LNCAP (cell line): ENCODE measurements at regions not wholly inside any gene's neighbourhood (a gene's known extent, or its start where the extent isn't known, plus 50 kb on each side); places are given as distances from the start of the nearest gene placed in this dataset.

ENCODE experiments used
- CTCF ChIP-seq: fragments of 450-650 bp; IDR thresholded peaks from 2 replicates; pipeline ENCODE4 v1.5.1; 2017; ENCODE audit warnings: mild to moderate bottlenecking

DNA sequence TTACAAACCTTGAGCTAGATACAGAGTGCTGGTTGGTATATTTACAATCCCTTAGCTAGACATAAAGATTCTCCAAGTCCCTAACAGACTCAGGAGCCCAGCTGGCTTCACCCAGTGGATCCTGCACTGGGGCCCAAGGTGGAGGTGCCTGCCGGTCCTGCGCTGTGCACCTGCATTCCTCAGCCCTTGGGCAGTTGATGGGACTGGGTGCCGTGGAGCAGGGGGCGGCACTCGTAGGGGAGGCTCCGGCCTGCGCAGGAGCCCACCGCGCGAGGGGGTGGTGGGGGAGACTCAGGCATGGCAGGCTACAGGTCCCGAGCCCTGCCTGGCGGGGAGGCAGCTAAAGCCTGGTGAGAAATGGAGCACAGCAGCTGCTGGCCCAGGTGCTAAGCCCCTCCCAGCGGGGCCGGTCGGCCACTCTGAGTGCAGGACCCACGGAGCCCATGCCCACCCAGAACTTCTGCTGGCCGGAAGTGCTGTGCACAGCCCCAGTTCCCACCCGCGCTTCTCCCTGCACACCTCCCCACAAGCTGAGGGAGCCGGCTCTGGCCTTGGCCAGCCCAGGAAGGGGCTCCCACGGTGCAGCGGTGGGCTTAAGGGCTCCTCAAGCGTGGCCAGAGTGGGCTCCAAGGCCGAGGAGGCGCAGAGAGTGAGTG, 1464.7 kb downstream of the EFNA5 start:
- no peak for TF ChIP-seq CTCF

GRCh38 chr5:106202035-106202434, 1468.7 kb downstream of the EFNA5 start:
- no peak for TF ChIP-seq CTCF

DNA sequence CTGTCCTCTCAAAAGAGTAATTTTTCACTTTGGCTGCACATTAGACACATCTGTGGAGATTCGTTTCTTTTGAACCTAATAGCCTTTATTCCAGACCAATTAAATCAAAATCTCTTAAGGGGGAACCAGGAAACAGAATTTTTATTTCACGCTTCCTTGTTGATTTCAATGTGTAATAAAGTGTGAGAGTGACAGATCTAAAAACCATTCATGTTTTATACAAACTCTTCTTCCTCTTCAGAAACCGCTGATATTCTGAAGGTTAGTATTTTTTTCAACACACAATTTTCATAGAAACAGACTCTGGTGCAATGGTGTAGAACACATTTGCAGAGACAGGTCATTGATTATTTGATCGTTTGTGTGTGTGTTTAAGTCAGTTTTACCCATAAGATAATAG, 1469.8 kb downstream of the EFNA5 start:
- no peak for TF ChIP-seq CTCF

DNA sequence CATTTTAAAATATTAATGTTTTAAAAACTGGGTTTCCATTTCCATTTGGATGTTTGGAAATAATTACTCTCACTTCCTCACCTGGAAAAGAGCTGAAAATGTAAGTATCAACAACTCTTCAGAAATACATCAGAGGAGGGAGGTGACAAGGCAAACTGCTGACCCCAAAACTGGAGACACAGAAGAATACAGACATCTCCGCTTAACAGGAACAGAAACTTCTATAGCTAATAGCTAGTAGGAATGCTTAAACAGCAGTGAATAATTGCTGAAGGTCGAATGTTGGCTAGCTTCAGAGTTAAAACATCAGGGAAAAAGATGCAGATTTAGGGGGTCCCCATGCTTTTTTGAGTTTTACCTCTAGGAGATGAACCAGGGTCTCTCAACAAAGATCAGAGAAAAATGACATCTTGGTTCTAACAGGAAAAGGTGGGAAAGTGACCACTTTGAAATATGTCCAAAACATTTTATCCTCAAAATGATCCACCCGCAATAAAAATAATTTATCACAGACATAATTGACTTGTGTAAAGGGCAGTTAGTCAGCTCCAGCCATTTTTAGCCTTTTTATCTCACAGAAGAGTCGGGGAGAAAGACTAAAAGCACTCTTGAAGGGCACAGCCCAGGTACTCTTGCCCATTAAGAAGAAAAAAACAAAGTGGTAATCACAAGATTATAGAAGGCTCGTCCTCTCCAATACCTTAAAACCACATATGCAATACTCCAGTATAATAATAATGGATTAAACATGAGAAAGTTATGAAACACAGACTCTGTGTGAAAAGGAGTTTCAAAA, 1474.9 kb downstream of the EFNA5 start:
- TF ChIP-seq CTCF = no peak

DNA sequence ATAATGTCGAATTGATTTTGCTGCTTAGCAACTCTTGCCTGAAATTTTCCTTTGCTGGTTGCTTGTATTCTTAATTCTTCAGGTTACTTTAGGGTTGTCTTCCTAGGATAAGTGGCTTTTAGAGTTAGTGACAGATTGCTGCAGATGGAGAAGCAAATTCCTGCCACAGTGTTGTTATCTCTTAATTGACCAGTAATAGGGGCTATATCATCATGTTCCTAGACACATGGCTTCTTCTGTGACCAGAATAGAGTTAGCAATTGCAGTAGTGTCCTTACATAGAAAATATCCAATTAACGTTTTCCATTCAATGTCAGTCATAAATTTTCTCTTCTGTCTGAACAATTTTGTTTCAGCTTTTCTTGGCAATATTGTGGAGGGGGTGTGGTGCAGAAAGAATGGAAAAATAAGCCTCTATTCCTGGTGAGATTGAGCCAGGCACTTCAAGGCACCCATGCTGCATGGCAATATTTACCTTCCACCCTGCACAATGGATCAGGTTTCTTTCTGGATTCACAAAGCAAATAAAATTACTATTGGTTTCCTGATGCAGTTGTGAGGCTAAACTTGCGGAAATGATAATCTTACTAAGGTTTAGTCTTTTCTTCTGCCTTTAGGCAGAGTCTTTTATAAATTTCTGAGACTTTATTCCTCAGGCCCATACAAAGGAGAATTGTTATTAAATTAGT, 1481.5 kb downstream of the EFNA5 start:
- TF ChIP-seq CTCF = no peak

GRCh38 chr5:106185661-106186081, 1485.1 kb downstream of the EFNA5 start:
- no peak for TF ChIP-seq CTCF

DNA sequence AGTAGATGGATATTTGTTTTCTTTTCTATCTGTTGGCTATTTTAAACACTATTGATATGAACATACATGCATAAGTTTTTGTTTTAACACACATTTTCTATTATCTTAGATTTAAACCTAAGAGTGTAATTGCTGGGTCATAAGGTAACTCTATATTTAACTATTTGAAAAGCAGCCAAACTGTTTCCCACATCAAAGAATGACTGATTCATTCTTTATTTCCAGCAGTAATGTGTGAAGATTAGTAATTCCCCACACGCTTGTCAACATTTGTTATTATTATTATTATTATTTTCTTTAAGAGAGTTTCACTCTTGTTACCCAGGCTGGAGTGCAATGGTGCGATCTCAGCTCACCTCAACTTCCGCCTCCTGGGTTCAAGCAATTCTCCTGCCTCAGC, 1495.8 kb downstream of the EFNA5 start:
- TF ChIP-seq CTCF = no peak
